Astrocyte (in vitro differentiated cells and primary cell): ENCODE measurements at regions not wholly inside any gene's neighbourhood (a gene's known extent, or its start where the extent isn't known, plus 50 kb on each side); places are given as distances from the start of the nearest gene placed in this dataset.
A peak's percentile ranks its signal among the peaks of the same experiment; 100 is the strongest.

Experiments used
- DNase-seq: peaks from one replicate; pipeline ENCODE4 v3.0.0-alpha.2; 2010; ENCODE audit warnings: low read depth
- FAIRE-seq: peaks from 2 replicates; lab custom pipeline; 2011; peaks lifted over from hg19 to GRCh38; lab: Jason Lieb, UNC
- H2AFZ ChIP-seq: 2 replicates; pipeline ENCODE4 v1.6.0; 2012; ENCODE audit warnings: low read depth, low read length, inconsistent platforms
- H3K27ac ChIP-seq: 2 replicates; pipeline ENCODE4 v1.5.1; 2011; ENCODE audit warnings: low read depth, low read length, inconsistent platforms
- H3K27me3 ChIP-seq: 2 replicates; pipeline ENCODE4 v1.6.0; 2011; ENCODE audit warnings: low read length, inconsistent platforms; ENCODE audit not compliant: insufficient read depth
- H3K36me3 ChIP-seq: 2 replicates; pipeline ENCODE4 v1.5.1; 2011; ENCODE audit warnings: low read length, inconsistent platforms; ENCODE audit not compliant: insufficient read depth
- H3K4me1 ChIP-seq: 2 replicates; pipeline ENCODE4 v1.5.1; 2011; ENCODE audit warnings: low read length, inconsistent platforms; ENCODE audit not compliant: insufficient read depth
- H3K4me2 ChIP-seq: 2 replicates; pipeline ENCODE4 v1.6.0; 2012; ENCODE audit warnings: low read length, inconsistent platforms
- H3K4me3 ChIP-seq: 2 replicates; pipeline ENCODE4 v1.5.1; 2011; ENCODE audit warnings: low read depth, mild to moderate bottlenecking, low read length, inconsistent platforms; ENCODE audit not compliant: insufficient read depth
- H3K79me2 ChIP-seq: 2 replicates; pipeline ENCODE4 v1.6.0; 2012; ENCODE audit warnings: mild to moderate bottlenecking, low read length, inconsistent platforms; ENCODE audit not compliant: insufficient read depth
- H3K9ac ChIP-seq: 2 replicates; pipeline ENCODE4 v1.6.0; 2012; ENCODE audit warnings: mild to moderate bottlenecking, low read length, inconsistent platforms
- H3K9me3 ChIP-seq: 2 replicates; pipeline ENCODE4 v1.5.1; 2012; ENCODE audit warnings: low read depth, mild to moderate bottlenecking, low read length, inconsistent platforms; ENCODE audit not compliant: insufficient read depth
- H4K20me1 ChIP-seq: 2 replicates; pipeline ENCODE4 v1.6.0; 2012; ENCODE audit warnings: low read length, inconsistent platforms; ENCODE audit not compliant: insufficient read depth
- H3K27ac Mint-ChIP-seq: one replicate; pipeline ENCODE4 v1.8.0; 2021; ENCODE audit warnings: mild to moderate bottlenecking, mixed read lengths; ENCODE audit not compliant: unreplicated experiment
- H3K27me3 Mint-ChIP-seq: one replicate; pipeline ENCODE4 v1.8.0; 2021; ENCODE audit warnings: low read depth, mixed read lengths; ENCODE audit not compliant: unreplicated experiment
- H3K36me3 Mint-ChIP-seq: one replicate; pipeline ENCODE4 v1.8.0; 2021; ENCODE audit warnings: low read depth, mixed read lengths; ENCODE audit not compliant: unreplicated experiment
- H3K4me1 Mint-ChIP-seq: one replicate; pipeline ENCODE4 v1.8.0; 2021; ENCODE audit warnings: low read depth, mixed read lengths; ENCODE audit not compliant: unreplicated experiment
- H3K4me3 Mint-ChIP-seq: one replicate; pipeline ENCODE4 v1.8.0; 2021; ENCODE audit warnings: mild to moderate bottlenecking, moderate library complexity, mixed read lengths; ENCODE audit not compliant: unreplicated experiment
- H3K9me3 Mint-ChIP-seq: one replicate; pipeline ENCODE4 v1.8.0; 2021; ENCODE audit warnings: mild to moderate bottlenecking, mixed read lengths; ENCODE audit not compliant: unreplicated experiment
- CTCF ChIP-seq: IDR thresholded peaks from 2 replicates; pipeline ENCODE4 v1.5.1; 2011; ENCODE audit warnings: low read depth, mild to moderate bottlenecking, inconsistent platforms, low read length, moderate library complexity; ENCODE audit not compliant: insufficient read depth
- EZH2 ChIP-seq: IDR thresholded peaks from 2 replicates; pipeline ENCODE4 v1.6.1; 2012; ENCODE audit warnings: mild to moderate bottlenecking, low read length, inconsistent platforms; ENCODE audit not compliant: insufficient read depth

DNA sequence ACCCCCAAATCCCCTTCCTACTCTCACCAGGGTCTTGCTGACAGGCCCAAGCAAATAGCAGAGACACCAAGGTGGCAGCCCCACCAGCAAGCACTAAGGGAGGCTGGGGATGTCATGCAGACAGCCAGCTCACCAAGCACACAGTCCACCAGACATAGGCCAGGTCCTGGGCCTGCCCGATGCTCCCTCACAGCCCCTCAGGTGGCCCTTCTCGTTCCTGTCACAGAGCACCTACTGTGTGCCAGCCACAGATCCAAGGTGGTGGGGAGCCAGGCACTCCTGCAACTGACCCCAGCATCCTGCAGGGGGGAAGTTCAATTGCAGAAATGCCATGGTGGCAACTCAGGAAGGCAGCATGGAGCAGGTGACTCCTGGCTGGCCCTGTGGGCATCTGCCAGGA lies 60.5 kb upstream of the PNMA1 start:
- TF ChIP-seq CTCF (no peak), EZH2 (no peak)
- Histone ChIP-seq H3K27me3 (no peaks in the 10 kb centered on the region), H3K9me3 (no peaks in the 10 kb centered on the region), H3K36me3 (no peaks in the 10 kb centered on the region), H3K4me1 (peaks cover 21% of the 10 kb centered on the region), H3K27ac (no peak overlapping the region), H3K79me2 (peaks cover 94% of the 10 kb centered on the region), H2AFZ (no peak overlapping the region), H3K9ac (no peak overlapping the region), H3K4me2 (no peak overlapping the region), H4K20me1 (peaks cover 83% of the 10 kb centered on the region), H3K4me3 (no peak overlapping the region)
- Mint-ChIP-seq H3K36me3 (peaks cover 3% of the 10 kb centered on the region), H3K9me3 (no peaks in the 10 kb centered on the region), H3K4me3 (no peak overlapping the region), H3K4me1 (peaks cover 22% of the 10 kb centered on the region), H3K27ac (peak overlapping the region; percentile 5), H3K27me3 (no peaks in the 10 kb centered on the region)
- no peak for FAIRE-seq
- no peak for DNase-seq

- Histone ChIP-seq H2AFZ (no peak overlapping the region), H3K9me3 (no peaks in the 10 kb centered on the region), H3K27me3 (no peaks in the 10 kb centered on the region), H3K4me3 (no peak overlapping the region), H3K4me1 (peaks cover 21% of the 10 kb centered on the region), H3K36me3 (no peaks in the 10 kb centered on the region), H3K79me2 (peaks cover 95% of the 10 kb centered on the region), H3K9ac (no peak overlapping the region), H3K4me2 (no peak overlapping the region), H3K27ac (no peak overlapping the region), H4K20me1 (peaks cover 86% of the 10 kb centered on the region)
- FAIRE-seq (no peak), DNase-seq (no peak)
- H3K4me1 Mint-ChIP-seq = peaks cover 22% of the 10 kb centered on the region
- H3K27ac Mint-ChIP-seq = no peak overlapping the region
- H3K4me3 Mint-ChIP-seq = no peak overlapping the region
- H3K27me3 Mint-ChIP-seq = no peaks in the 10 kb centered on the region
- TF ChIP-seq CTCF (no peak), EZH2 (no peak)
- no peaks in the 10 kb centered on the region for H3K9me3 Mint-ChIP-seq
- peaks cover 3% of the 10 kb centered on the region for H3K36me3 Mint-ChIP-seq
These were observed 60.0 kb upstream of the PNMA1 start for GRCh38 chr14:73774241-73774570.

DNA sequence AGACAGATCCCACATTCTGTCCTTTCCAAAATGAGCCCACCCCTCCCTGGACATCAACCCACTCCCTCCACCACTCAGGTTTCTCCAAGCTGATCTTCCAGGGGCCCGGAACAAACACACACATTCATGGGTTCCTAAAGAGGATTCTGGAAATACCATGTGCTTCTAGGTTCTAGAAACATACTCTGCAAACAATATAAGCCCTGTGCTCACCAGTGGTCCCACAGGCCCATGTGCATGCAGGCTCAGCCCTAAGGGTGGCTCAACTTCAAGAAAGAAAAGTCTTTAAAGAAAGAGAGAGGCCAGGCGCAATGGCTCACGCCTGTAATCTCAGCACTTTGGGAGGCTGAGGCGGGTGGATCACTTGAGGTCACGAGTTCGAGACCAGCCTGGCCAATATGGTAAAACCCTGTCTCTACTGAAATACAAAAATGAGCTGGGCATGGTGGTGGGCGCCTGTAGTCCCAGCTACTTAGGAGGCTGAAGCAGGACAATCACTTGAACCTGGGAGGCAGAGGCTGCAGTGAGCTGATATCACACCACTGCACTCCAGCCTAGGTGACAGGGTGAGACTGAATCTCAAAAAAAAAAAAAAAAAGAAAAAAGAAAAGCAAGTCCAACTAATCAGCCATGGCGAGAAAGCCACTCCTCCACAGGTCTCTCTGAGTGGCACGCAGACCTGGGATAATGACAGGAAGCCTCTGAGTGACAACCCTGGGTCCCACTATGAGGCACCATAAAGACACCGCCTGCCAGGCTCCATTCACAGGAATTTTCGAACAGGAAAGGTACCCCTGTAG lies 59.5 kb upstream of the PNMA1 start:
- TF ChIP-seq CTCF (no peak), EZH2 (no peak)
- no peak overlapping the region for H3K27ac Mint-ChIP-seq
- no peak overlapping the region for H3K27ac ChIP-seq
- no peak overlapping the region for H3K4me3 ChIP-seq
- no peak overlapping the region for H3K9ac ChIP-seq
- peaks cover 3% of the 10 kb centered on the region for H3K36me3 Mint-ChIP-seq
- peaks cover 25% of the 10 kb centered on the region for H3K4me1 Mint-ChIP-seq
- H3K36me3 ChIP-seq = no peaks in the 10 kb centered on the region
- FAIRE-seq (no peak), DNase-seq (no peak)
- no peaks in the 10 kb centered on the region for H3K27me3 ChIP-seq
- H3K4me1 ChIP-seq = peaks cover 21% of the 10 kb centered on the region
- no peaks in the 10 kb centered on the region for H3K9me3 Mint-ChIP-seq
- H4K20me1 ChIP-seq = peaks cover 88% of the 10 kb centered on the region
- no peak overlapping the region for H3K4me3 Mint-ChIP-seq
- H3K4me2 ChIP-seq = no peak overlapping the region
- no peaks in the 10 kb centered on the region for H3K27me3 Mint-ChIP-seq
- no peak overlapping the region for H2AFZ ChIP-seq
- H3K79me2 ChIP-seq = peaks cover 95% of the 10 kb centered on the region
- H3K9me3 ChIP-seq = no peaks in the 10 kb centered on the region
